ENCODE measurements at regions not wholly inside any gene's neighbourhood (a gene's known extent, or its start where the extent isn't known, plus 50 kb on each side); places are given as distances from the start of the nearest gene placed in this dataset.

GRCh38 chr22:34902335-34902734, 163.6 kb upstream of the ISX start:
- no peak for DNase-seq (ENCODE audit: low spot score)
- TF ChIP-seq HNF4A (conservative IDR thresholded peaks at IDR 0.05): no peak
- no peak for TF ChIP-seq ZBTB33 (IDR thresholded peaks at IDR 0.05)
- TF ChIP-seq FOXA2 (IDR thresholded peaks at IDR 0.05): no peak
- no peak for TF ChIP-seq HNF4G (IDR thresholded peaks at IDR 0.05)
- TF ChIP-seq RAD21 (IDR thresholded peaks at IDR 0.05): no peak
- TF ChIP-seq CTCF (IDR thresholded peaks at IDR 0.05; ENCODE audit: low read depth, low read length, missing input control): no peak
- TF ChIP-seq FOXA1 (IDR thresholded peaks at IDR 0.05): no peak
- TF ChIP-seq EGR1 (IDR thresholded peaks at IDR 0.05; ENCODE audit: low read depth in 2 of 2): no peak
- TF ChIP-seq ATF3 (IDR thresholded peaks at IDR 0.05): no peak
- TF ChIP-seq NR2F2 (IDR thresholded peaks at IDR 0.05): no peak
- TF ChIP-seq REST (IDR thresholded peaks at IDR 0.05): no peak
- no peak for TF ChIP-seq GABPA (IDR thresholded peaks at IDR 0.05 in 1 of 2, conservative IDR thresholded peaks at IDR 0.05 in 1 of 2)
- no peak for TF ChIP-seq RXRA (IDR thresholded peaks at IDR 0.05)
- no peak for TF ChIP-seq JUND (IDR thresholded peaks at IDR 0.05)
- no peak for TF ChIP-seq SP1 (IDR thresholded peaks at IDR 0.05)
- TF ChIP-seq TAF1 (conservative IDR thresholded peaks at IDR 0.05): no peak
- TF ChIP-seq MAX (IDR thresholded peaks at IDR 0.05): no peak
- no peak for TF ChIP-seq YY1 (IDR thresholded peaks at IDR 0.05)
- H3K27me3 ChIP-seq (ENCODE audit: control insufficient read depth in 4 of 4, insufficient read depth in 4 of 4, low read length in 3 of 4): no peaks in the 10 kb centered on the region
- no peaks in the 10 kb centered on the region for H3K4me1 ChIP-seq (ENCODE audit: control insufficient read depth in 4 of 4, insufficient read depth in 4 of 4, low read length in 3 of 4)
- H3K27ac ChIP-seq (ENCODE audit: low read depth in 1 of 2, low read length in 2 of 2): no peak overlapping the region
- no peaks in the 10 kb centered on the region for H3K36me3 ChIP-seq (ENCODE audit: control insufficient read depth in 4 of 4, insufficient read depth in 3 of 4, low read depth in 1 of 4, low read length in 3 of 4)
- H3K9ac ChIP-seq (ENCODE audit: low read depth in 1 of 2, low read length in 2 of 2): no peak overlapping the region
- no peak overlapping the region for H3K4me3 ChIP-seq (ENCODE audit: low read depth in 1 of 3, low read length in 3 of 3)
- no peaks in the 10 kb centered on the region for H3K9me3 ChIP-seq (ENCODE audit: control insufficient read depth in 4 of 4, low read length in 3 of 4)

- Histone ChIP-seq H3K27me3 (ENCODE audit: control insufficient read depth in 4 of 4, insufficient read depth in 4 of 4, low read length in 3 of 4) (no peaks in the 10 kb centered on the region), H3K9ac (ENCODE audit: low read depth in 1 of 2, low read length in 2 of 2) (no peak overlapping the region), H3K27ac (ENCODE audit: low read depth in 1 of 2, low read length in 2 of 2) (no peak overlapping the region), H3K4me3 (ENCODE audit: low read depth in 1 of 3, low read length in 3 of 3) (no peak overlapping the region), H3K9me3 (ENCODE audit: control insufficient read depth in 4 of 4, low read length in 3 of 4) (no peaks in the 10 kb centered on the region), H3K4me1 (ENCODE audit: control insufficient read depth in 4 of 4, insufficient read depth in 4 of 4, low read length in 3 of 4) (no peaks in the 10 kb centered on the region), H3K36me3 (ENCODE audit: control insufficient read depth in 4 of 4, insufficient read depth in 3 of 4, low read depth in 1 of 4, low read length in 3 of 4) (no peaks in the 10 kb centered on the region)
- no peak for TF ChIP-seq GABPA (IDR thresholded peaks at IDR 0.05 in 1 of 2, conservative IDR thresholded peaks at IDR 0.05 in 1 of 2)
- TF ChIP-seq ZBTB33 (IDR thresholded peaks at IDR 0.05): no peak
- TF ChIP-seq HNF4A (conservative IDR thresholded peaks at IDR 0.05): no peak
- TF ChIP-seq HNF4G (IDR thresholded peaks at IDR 0.05): no peak
- TF ChIP-seq ATF3 (IDR thresholded peaks at IDR 0.05): no peak
- no peak for TF ChIP-seq NR2F2 (IDR thresholded peaks at IDR 0.05)
- TF ChIP-seq RAD21 (IDR thresholded peaks at IDR 0.05): no peak
- TF ChIP-seq TAF1 (conservative IDR thresholded peaks at IDR 0.05): no peak
- TF ChIP-seq FOXA1 (IDR thresholded peaks at IDR 0.05): no peak
- TF ChIP-seq YY1 (IDR thresholded peaks at IDR 0.05): no peak
- no peak for TF ChIP-seq SP1 (IDR thresholded peaks at IDR 0.05)
- WGBS: 81% methylated on average over 4 of the region's 4 CpGs
- no peak for DNase-seq (ENCODE audit: low spot score)
Measured at GRCh38 chr22:34903416-34903815, 162.5 kb upstream of the ISX start.
